ENCODE measurements at regions not wholly inside any gene's neighbourhood (a gene's known extent, or its start where the extent isn't known, plus 50 kb on each side); places are given as distances from the start of the nearest gene placed in this dataset.
A peak's percentile ranks its signal among the peaks of the same experiment; 100 is the strongest.
"Not testable (repeated sequence)": the region's sequence is repeated elsewhere in the genome, so short reads cannot be mapped to it uniquely, and the experiment has no call there.

DNA sequence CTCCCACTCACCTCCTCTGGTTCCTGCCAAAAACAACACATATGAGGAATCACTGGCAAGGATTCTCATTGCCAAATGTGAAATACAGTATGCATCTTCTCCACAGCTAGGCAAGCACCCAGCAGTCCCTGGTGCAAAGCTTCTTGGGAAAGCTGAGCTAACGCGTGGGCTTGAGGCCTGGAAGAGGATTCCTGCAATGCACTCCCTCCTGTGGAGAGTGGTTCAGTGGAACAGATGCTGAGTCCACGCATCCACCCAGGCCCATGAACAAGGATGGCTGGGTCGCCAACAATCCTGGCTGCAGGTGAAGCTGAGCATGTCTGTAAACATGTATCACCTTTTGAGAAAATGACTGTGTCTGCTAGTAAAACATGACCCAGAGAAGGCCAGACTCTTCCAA, 113.2 kb upstream of the CHST15 start:
- no peak for DNase-seq

DNA sequence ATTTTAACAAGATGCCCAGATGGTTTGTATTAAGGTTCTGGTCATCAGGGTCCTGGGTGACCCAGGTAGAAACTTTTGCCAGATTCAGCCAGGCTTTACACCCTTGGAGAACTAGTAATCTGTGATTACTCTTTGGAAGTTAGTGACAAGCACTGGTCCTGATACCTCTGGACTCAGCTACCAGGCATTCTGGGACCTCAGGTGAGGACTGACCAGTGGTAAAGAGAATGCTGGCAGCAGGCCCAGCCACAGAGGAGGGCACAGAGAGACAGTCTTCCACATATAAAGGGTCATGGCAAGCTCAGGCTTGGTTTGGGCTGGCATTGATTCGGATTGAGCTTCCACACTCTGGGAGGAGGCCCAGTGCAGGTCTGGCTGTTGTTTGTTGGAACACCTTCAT, 112.0 kb upstream of the CHST15 start:
- no peak for DNase-seq

DNA sequence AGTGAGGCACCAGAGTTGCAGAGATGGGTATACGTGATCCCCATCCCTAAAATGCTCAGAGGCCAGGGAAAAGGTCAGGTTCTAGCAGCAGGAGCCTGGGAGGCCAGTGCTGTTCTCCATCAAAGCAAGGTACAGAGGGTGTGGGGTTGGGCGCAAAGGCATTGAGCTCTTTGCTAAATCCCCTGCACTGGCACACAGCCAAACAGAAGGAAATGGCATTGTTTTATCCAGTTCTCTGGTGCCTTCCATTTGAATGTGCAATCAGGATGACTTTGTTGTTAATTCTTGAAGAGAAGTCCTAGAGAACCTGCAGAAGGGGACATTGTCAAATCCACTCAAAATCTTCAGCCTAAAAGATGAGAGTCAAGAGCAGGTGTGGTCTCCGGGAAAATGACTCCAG, 111.3 kb upstream of the CHST15 start:
- no peak for DNase-seq

DNA sequence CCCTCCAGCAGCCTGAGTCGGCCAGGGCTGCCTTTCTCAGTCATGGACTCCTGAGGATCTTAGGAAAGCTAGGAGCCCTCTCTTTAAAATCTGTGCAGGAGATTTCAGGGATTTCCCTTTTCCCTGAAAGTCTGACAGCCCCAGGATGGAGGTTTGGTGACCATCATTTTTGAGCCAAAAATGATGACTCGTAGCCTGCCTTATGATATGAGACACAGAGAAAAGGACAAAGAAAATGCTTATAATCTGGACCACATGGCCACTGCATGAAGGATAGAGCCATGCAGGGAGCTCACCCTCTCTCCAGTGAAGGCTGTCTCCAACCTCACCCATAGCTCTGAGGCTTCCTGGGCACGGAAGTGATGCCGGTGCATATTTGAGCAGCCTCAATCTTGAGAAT, 106.6 kb upstream of the CHST15 start:
- no peak for DNase-seq

DNA sequence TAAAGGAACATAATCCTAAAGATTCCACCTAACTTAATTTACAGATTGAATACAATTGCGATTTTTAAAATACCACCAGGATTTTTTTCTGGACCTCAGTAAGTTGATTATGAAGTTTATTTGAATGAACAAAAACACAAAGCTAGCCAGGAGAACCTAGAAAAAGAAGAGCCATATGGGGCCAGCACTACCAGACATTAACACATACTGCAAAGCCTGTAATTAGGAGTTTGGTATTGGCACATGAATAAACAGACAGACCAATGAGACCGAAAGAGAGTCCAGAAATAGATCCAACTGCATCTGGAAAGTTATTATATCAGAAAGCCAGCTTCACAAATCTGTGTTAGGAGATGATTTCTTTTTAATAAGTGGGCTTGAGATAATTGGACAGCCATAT, 105.5 kb upstream of the CHST15 start:
- DNase-seq: no peak

DNA sequence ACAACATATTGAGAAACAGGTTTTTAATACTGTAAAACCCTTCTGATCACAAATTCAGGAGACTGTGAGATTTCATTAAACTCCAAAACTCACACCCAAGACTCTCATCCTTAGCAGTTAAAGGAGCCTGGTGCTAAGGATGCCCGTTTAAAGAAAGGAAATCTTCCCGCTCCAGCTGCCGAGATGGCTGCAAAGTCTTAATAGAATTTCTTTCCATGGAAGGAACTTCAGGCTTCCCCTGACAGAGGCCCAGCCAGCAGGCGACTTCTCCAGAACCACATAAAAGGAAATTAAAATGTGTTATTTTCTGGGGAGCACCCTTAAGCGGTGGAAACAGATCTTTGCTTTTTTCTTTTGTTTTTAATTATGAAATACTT, 104.7 kb upstream of the CHST15 start:
- no peak for DNase-seq

DNA sequence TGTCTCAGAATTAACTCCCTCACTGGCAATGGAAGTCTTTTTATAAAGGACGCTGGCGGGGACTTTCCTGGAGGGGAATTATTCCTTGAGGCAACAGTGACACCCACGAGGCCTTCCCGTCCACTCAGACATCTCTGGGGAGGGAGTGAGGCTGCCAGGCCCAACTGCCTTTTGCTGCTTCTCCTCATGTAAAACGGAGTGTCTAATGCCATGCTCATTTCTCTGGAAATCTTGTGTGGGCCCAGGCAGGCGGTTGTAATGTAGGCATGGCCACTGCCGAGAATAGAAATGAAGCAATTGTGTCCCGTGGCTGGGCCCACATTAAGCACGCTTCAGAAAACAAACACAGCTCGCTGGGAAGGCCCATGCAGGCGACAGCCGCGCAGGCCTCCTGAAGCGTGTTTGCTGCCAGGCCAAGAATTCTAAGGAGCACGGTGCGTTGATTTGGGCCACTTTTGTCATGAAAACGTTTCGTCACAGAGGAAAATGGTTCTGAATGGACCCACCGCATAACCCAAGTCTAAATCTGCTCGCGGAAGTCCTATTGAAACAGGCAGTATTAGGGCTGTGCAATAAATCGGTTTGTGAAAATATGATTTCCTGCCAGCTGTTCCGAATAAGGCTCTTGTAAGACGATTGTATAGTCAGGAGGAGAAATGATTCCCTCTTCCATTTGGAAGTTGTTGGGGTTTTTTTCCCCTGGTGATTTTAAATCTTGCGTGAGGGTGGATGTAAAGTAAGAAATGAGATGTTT, 104.2 kb upstream of the CHST15 start:
- no peak for DNase-seq

DNA sequence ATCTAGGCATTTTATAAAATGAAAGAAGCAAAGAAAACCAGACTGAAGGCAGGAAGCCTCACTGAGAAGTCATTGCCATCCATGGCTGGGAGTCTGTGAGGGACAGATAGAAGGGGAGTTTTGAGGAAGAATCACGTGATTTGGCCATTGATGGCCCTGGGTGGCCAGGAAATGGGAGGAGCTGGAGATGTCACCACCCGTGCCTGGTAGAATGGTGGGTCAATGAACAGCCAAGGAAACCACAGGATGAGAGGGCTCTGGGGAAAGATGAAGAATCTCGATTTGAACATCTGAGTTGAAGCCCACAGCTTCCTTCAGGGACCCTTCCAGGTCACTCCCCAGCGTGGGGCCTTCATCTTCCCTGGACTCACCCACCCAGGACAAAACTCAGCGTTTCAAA, 103.3 kb upstream of the CHST15 start:
- no peak for DNase-seq

DNA sequence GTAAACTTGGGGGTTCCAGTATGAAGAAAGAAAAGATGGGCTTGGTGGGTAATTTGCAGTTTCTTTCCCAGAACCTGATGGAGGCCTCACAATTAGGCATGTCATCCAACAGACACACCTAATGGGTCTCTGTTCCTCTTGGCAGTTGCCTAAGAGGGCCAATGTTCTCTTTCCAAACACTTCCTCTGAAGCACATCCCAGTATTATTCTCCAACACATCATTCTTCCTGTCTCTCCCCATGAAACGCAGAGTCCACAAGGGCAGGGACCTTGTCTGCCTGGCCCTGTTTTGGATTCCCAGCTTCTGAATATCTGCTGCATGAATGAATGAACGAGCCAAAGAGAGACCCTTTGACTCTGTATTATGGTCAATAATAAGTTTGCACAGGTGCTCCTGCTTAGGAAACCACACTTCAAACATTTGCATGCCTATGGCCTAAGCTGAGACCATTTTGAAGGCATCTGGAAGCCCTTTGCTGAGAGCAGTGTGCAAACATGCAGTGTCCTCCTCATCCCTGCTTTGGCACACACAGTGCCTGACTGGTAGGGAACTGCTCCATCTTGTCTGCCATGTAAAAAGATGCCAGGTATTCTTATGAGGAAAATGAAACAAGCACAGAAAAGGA, 100.9 kb upstream of the CHST15 start:
- no peak for DNase-seq

DNA sequence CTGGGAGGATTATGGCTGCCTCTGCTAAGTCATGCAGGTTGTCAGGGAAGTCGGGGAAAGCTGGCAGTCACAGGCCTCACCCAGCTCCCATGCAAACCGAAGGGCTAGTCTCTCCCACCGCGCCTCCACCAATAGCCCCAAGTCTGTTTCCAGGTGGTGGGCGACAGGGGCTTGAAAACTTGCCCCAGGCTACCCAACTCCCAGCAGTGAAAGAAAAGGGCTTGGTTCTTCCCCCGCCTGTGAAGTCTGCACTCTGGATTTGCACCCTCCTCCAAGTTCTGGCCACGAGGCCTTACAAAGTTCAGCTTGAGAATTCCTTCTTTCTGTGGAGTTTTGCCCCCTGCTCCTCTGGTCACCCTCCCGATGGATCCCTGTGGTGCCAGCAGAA, 99.9 kb upstream of the CHST15 start:
- no peak for DNase-seq

DNA sequence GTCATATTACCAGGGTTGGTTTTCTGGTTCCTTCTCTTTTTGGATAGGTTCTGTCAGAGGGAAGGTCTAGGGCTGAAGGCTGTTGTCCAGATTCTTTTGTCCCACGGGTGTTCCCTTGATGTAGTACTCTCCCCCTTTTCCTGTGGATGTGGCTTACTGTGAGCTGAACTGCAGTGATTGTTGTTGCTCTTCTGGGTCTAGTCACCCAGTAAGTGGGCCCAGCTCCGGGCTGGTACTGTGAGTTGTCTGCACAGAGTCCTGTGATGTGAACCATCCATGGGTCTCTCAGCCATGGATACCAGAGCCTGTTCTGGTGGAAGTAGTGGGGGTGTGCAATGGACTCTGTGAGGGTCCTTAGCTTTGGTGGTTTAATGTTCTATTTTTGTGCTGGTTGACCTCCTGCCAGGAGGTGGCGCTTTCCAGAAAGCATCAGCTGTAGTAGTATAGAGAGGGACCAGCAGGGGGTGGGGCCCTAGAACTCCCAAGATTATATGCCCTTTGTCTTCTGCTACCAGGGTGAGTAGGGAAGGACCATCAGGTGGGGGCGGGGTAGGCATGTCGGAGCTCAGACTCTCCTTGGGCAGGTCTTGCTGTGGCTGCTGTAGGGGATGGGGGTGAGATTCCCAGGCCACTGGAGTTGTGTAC, 99.4 kb upstream of the CHST15 start:
- DNase-seq: not testable (repeated sequence)

DNA sequence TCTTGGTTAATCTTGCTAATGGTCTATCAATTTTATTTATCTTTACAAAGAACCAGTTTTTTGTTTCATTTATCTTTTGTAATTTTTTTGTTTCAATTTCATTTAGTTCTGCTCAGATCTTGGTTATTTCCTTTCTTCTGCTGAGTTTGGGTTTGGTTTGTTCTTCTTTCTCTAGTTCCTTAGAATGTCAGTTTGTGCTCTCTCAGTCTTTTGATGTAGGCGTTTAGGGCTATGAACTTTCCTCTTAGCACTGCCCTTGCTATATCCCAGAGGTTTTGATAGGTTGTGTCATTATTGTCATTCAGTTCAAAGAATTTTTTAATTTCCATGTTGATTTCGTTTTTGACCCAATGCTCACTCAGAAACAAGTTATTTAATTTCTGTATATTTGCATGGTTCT, 97.1 kb upstream of the CHST15 start:
- not testable (repeated sequence) for DNase-seq

DNA sequence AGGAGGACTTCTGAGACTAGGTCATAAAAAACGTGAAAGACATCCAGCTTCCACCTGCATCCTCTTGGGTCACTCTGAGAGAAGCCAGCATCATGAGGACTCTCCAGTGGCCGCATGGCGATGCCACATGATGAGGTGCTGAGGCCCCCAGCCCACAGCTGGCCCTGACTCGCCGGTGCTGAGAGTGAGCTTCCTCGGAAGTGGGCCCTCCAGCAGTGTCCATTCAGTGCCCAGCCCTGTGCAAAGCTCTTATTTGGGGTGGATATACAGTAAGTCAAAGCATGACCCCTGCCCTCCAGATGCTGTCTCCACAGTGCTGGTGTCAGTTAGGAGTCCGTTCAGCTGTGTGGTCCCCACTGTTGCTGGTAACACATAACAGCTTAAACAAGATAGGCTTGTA, 93.6 kb upstream of the CHST15 start:
- no peak for DNase-seq

DNA sequence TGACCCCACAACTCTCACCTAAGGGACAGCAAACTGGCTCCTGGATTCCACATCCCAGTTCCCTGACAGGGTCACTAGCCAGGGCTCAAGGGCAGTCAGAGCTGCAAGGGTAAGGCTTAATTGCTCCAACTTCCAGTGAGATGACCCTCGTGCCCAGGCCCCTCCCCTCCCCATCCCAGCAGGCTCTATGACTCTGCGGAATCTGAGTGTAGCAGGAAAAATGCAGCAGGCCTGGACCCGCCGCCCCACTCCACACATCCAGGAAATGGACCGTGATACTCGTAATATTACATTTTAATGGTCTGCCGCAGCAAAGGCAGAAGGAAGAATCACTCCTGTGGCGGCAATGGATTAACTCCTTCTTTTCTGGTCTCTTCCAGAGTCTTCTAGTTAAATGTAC, 91.7 kb upstream of the CHST15 start:
- DNase-seq: peak; percentile 44

DNA sequence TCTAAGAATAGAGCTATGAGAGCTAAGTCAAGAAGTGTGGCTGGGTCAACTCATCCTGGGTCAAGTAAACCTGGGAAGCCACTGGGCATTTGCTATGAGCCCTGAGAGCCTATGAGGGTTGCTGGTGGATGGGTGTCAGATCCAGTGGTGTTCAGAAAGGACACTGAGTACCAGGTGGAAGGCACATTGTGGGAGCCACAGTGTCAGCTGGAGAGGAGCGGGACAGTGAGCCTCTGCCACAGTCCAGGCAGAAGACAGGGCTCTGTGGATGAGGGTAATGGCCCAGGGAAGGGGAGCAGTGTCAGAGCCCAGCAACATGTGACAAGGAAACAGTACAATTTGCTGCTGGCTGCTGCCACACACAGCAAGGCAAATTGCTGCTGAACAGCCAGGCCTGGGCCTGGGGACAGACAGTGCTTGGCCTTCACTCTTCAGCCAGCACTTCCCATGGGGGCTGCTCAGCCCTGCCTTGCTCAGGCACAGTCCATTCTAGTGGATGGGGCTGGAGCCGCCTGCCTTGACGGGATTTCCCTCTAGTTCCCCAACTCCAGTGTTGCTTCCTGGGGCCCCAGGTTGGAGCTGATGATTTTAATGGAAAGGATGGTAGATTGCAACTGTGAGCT, 90.9 kb upstream of the CHST15 start:
- no peak for DNase-seq

DNA sequence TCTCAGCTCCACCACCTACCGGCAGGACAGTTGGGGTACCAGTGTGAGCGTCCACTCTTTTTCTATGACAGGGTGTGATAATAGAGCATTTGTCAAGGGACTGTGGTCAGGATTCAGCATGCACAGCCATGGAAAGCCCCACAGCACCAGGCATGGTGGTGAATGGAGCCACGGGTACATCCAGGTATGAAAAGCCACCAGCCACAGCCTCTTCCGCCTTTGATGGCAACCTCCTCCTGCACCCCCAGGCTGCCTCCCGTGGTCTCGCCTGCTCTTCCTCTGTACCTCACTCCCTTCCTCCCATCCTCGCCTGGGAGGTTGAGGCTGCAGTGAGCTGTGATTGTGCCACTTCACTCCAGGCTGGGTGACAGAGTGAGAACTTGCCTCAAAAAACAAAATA, 90.2 kb upstream of the CHST15 start:
- DNase-seq: no peak

DNA sequence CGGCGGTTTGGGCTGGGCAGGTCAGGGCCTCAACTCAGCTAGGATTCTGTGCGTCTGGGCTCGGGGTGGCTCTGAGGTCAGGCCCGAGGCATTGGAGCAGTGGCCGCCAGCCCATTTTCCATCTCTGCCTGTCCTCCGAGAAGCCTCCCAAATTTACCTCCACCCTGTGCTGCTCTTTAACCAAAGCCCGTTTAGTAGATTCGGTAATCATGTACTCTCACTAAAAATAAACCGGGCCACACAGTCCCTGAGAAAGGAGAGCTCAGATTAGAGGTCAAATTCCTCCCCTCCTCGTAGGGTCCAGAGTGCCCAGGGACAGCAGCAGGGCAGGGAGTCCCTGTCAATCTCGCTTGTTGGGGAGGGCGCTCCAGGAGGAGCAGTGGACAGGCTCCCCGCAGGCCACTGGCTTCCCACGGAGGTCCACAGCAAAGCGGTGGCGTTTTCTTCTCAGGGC, 88.7 kb upstream of the CHST15 start:
- DNase-seq: no peak

DNA sequence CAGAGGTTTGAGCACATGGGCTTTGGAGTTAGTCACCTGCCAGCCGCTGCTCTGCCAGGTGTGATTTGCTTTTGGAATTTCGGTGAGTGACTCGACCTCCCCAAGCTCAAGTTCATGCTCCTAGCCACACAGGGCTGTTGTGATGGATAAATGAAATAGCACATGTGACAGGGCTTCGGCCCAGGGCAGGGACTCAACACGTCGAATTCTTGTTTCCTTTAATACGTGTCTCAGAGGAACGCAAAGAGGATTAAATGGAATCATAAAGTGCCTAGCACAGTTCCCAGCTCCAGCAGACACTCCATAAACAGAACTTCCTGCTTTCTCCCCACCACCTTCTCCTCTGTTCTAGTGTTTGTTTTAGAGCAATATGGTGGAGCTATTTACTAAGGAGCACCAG, 88.3 kb upstream of the CHST15 start:
- DNase-seq: no peak

DNA sequence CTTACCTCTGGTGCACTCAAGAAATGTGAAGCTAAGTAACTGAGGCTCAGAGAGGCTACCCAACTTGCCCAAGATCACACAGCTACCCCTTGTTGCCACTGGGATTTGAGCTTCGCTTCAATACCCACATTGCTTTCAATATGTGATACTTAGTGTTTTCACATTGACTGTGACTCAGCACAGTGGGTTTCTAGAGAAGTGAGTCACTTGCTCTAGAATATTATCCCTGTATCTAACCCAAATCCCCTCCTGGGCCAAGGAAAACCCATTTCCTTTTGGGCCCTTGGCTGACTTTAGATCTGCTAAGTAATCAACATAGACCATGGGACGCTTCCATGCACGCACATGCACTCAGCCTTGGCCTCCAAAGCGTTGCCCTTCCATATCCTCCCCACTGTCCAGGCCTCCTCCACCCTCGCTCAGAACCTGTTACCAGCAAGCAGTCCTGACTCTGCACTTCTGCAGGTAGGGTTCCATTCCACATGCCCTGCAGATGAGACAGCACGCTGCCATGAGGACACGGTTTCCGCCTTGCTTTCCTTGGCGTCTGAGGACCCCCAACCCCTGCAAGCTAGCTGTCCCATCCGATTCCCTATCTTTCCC, 87.7 kb upstream of the CHST15 start:
- DNase-seq: no peak

DNA sequence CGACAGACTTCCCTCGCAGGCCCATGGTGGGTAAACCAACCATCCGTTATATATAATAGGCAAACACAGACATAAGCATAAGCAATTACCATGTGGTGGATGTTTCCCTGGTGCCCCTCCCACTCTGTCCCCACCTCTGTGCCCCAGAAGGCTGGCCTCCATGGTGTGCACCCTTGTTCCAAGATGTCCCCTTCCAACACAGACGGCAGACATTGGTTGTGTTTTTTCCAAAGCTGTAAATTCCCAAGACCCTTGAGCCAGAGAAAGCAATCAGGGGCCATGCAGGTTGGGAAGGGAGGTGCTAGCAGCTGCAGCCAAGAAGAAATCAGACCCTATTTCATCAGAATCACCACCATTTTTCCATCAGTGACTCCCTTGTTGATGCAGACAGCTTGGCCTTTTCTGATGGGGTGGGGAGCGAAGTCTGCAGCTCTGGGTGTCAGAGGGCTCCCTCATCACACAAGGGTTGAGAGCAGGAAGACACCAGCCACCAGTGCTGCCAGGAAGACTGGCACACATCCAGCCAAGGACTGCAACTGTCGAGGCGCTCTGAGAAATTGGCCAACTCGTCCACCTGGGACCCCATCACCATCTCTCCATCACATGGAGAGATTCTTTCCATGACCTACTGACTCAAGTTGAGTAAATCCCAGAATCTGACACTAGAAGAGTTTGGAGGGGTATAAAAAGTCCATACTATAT, 86.8 kb upstream of the CHST15 start:
- DNase-seq: no peak

DNA sequence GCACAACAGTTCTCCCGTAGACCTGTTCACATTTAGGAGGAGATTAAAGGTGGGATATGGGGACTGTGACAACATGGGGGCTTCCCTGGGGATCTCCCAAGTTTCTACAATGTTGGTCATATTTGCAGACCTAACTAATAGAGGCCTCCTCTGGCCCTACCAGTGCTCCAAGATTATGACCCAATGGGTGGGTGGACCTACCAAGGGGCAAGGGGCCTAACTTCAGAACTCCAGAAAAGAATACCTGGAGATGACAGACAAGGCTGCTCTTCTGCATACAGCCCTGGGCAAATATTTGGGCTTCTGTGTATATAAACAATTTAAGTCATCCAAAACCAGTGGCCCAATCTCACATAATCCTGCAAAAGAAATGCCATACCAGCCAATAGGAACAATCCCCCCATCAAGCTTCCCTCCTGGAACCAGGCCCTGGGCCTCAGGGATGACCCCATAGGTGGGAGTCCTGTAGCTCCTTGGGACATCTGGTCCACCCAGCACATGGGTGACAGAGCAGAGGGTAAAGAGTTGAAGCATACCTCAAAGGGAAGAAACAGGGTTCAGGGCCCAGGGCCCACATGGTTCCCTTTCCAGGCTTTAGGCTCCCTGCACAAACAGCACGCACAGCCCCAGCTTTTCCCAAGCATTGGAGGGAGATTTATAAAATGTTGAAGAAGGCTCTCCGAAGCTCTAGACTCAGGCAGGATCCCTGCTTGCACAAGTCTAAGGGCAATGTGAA, 86.1 kb upstream of the CHST15 start:
- DNase-seq: no peak

DNA sequence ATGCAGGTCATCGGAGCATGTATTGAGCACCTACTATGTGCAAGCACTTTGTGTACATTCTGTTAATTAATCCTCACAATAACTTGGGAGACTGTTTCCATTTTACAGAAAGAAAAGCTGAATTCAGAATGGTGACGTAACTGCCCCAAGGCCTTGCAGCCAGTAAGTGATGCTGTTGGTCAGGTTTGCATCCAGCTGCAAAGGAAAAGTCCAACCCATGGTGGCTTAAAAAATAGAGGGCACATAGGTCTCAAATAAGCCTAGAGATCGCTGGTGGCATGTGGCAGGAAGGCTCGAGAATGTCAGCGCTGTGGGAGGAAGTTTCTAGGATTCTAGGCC, 83.8 kb upstream of the CHST15 start:
- DNase-seq: no peak
